Daoy (cell line): ENCODE measurements at regions not wholly inside any gene's neighbourhood (a gene's known extent, or its start where the extent isn't known, plus 50 kb on each side); places are given as distances from the start of the nearest gene placed in this dataset.

Experiments
- DNase-seq: peaks from one replicate; pipeline ENCODE4 v3.0.0-alpha.2; 2015; ENCODE audit warnings: low read depth

- DNase-seq = no peak
Observed at GRCh38 chr10:69740126-69740525, 61.6 kb upstream of the COL13A1 start.

- no peak for DNase-seq
Observed at GRCh38 chr10:69741252-69741651, 60.5 kb upstream of the COL13A1 start.

DNA sequence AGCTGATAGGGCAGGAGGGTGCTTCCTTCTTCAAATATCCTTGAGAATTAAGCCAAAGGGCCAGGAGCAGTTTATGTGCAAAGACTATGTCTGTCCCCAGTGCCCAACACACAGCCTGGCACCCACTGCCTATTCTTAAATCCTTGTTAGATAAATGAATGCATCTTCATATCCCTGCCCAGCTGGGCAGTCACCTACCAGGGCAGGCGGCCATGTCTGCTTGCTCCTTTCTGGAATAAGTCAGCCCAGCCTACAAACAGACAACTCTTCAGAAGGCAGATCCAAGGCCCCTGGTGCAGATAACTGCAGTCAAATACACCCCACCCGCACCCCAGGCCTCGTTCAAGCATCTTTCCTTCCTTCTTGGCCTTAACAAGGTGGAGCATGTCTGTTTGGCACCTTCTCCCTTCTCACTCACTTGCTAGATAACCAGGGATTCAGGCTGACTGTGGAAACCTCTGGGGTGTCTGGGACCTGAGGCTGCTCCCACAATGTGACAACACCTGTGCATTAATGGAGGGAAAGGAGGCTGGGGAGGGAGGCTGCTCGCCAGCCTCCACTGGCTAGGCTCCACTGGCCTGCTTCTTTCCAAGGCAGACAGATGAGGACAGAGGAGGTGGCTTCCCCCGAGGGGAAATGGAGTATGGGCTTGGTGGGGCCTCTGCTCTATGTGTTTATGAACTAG is 59.9 kb upstream of the COL13A1 start:
- DNase-seq = no peak

DNA sequence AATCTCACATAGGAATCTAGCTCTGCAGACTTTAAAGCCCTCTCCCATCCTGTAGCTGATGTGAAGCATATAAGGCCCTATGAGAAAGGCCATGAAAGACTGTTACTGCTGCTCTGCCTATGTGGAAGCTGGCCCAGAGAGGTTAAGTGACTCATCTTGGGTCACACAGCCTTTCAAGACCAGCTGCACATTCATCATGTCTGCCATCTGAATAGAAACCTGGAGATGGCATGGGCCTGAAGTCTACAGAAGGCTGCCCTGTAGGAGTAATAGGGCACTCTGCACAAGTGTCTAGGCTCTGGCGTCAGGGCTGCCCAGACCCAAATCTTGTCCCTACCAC is 59.4 kb upstream of the COL13A1 start:
- no peak for DNase-seq

DNA sequence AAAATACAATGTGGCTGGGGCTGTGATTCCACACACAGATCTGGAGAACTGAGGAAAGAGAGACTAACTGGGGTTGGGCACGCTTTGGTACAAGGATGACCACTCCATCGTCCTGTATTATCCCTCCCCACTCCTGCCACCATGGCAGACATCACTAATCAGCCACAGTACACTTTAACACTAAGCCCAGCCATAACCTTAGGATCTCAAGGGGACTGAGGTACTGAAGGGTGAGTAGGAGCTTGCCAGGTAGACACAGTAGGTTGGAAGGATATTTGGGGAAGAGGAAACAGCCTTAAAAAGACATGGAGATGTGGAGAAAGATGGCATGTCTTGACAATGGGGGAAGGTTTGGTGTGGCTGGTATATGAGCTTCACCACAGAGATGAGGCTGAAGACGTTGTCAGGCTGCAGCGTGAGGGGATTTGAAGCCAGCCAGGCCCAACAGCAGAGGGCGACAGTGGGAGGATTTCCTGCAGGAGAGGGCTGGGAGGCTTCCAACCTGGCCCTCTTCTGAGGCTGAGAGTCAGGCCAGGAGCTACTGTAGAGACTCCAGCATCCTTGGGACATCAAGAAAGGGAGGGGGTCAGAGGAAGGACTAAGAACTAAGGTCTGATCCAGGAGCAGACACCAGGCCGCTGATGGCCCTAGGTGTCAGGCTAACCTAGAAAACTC is 58.6 kb upstream of the COL13A1 start:
- DNase-seq = peak; percentile 35

GRCh38 chr10:69744971-69745370 is 56.7 kb upstream of the COL13A1 start:
- DNase-seq = no peak

DNA sequence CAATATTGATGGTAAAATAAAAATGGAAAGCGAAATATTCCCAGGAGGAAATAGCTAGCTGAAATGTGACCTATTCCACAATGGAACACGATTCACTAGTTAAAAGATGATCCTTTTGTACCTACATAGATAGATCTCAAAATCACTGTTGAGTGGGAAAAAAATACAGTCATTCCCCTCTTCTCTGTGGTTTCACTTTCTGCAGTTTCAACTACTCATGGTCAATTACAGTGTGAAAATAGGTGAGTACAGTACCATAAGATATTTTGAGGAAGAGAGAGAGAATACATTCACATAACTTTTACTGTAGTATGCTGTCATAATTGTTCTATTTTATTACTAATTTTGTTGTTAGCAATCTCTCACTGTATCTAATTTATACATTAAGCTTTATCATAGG is 56.0 kb upstream of the COL13A1 start:
- no peak for DNase-seq

GRCh38 chr10:69747179-69747578 is 54.5 kb upstream of the COL13A1 start:
- no peak for DNase-seq

DNA sequence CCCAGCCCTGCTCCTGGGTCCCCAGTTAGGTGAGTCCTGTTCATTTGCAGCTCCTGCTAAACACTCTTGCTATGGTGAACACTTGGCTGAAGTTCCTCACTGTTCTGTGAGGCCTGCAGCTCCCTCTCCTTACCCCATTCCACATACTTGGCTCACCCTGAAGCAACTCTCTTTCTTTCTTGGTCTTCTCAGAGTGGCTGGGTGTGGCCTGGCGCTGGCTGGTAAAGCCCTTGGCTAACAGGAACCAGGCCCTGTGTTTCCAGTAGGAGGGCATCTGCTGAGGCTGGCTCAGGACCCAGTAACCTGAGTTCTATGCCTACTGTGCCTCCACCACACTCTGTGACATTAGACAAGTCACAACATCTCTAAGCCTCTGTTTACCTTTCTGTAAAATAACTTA is 53.1 kb upstream of the COL13A1 start:
- DNase-seq = no peak

GRCh38 chr10:69749178-69750010 is 52.3 kb upstream of the COL13A1 start:
- peak; percentile 28 for DNase-seq

DNA sequence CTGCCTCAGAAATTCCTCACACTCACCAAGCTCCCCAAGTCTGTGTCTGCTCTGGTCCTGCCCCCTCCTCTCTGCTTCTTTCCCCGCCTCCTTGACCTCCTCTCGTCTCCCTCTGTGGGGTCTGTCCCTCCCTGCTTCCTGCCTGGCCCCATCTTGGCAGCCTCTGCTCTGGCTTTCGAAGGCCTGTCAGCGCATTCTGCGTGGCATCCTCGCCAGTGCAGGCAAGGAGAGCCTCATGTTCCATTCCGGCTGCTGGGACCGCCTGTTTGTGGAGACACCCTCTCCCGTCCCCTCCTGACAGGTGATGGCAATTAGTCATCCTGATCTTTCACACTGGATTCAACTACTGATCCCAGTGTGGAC is 51.7 kb upstream of the COL13A1 start:
- no peak for DNase-seq

DNA sequence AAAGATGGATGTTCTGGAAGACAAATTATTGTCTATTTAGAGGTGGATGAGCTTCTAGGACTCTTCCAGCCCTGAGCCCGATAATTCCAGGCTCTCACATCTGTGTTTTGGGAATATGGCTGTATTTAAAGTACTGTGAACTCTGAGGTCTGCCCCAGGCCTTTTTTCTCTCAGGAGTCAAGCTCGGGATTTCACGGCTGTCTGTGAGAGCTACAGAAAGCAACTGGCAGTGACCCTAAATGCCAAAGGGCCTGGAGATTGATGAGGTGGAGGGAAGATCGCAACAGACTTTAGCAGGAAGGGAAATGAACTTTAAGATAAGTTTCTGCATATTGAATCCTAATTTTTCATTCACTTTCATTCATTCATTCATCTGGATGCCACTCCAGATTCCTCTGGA is 51.0 kb upstream of the COL13A1 start:
- DNase-seq = no peak

- DNase-seq = no peak
Observed at GRCh38 chr10:69751214-69751613, 50.5 kb upstream of the COL13A1 start.
